SU-DHL-6 (cell line): ENCODE measurements at regions not wholly inside any gene's neighbourhood (a gene's known extent, or its start where the extent isn't known, plus 50 kb on each side); places are given as distances from the start of the nearest gene placed in this dataset.

Experiments
- CTCF ChIP-seq: fragments of 200-600 bp; sonication (generic); IDR thresholded peaks from one replicate; pipeline ENCODE4 v1.5.1; 2017; ENCODE audit warnings: antibody characterized with exemption, mild to moderate bottlenecking, low read length, moderate library complexity; ENCODE audit not compliant: insufficient read depth, poor library complexity, severe bottlenecking
- EZH2phosphoT487 ChIP-seq: fragments of 200-600 bp; sonication (generic), shearing (Covaris generic); conservative IDR thresholded peaks from 2 replicates; pipeline ENCODE4 v1.6.1; 2018; ENCODE audit warnings: mild to moderate bottlenecking, antibody characterized with exemption, low read length, moderate library complexity, mixed read lengths

DNA sequence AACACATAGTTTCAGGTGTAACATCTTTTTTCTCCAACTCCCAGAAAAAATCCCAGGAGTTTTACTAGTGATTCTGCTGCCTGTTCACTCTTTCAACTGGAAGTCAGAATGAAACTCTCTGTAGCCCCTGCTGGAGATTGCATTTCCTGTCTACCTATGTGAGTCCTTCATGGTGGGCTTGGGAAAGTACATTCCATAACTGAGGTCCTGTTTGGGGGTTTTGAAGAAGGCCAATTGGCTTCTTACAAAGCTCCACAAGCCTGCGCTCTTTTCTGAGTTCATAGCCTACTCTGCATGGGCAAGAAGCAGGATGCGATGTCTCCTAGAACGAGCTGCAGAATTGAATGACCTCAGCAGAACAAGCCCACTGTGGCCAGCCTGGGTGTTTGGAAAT is 86.7 kb downstream of the LYZL2 start:
- TF ChIP-seq CTCF (no peak), EZH2phosphoT487 (no peak)
